Sigmoid colon (tissue), 6 donors: ENCODE measurements at regions not wholly inside any gene's neighbourhood (a gene's known extent, or its start where the extent isn't known, plus 50 kb on each side); places are given as distances from the start of the nearest gene placed in this dataset.

Experiments used
- DNase-seq: peaks from one replicate; pipeline ENCODE4 v3.0.0-alpha.2; 2019
- H3K27ac ChIP-seq, 4 donors: fragments of 200-600 bp; sonication (generic); one replicate each; pipeline ENCODE4 v1.5.1; 2016 to 2019; ENCODE audit warnings: mild to moderate bottlenecking in 1 of 4
- H3K27me3 ChIP-seq, 3 donors: fragments of 200-600 bp; sonication (generic); one replicate each; pipeline ENCODE4 v1.5.1; 2019; ENCODE audit warnings: mild to moderate bottlenecking in 1 of 3
- H3K36me3 ChIP-seq, 4 donors: fragments of 200-600 bp; sonication (generic); one replicate each; pipeline ENCODE4 v1.5.1; 2016 to 2019
- H3K4me1 ChIP-seq, 4 donors: fragments of 200-600 bp; sonication (generic); one replicate each; pipeline ENCODE4 v1.5.1; 2017 to 2019
- H3K4me3 ChIP-seq, 4 donors: fragments of 200-600 bp; sonication (generic); one replicate each; pipeline ENCODE4 v1.5.1; 2017 to 2019; ENCODE audit warnings: mild to moderate bottlenecking in 2 of 4, moderate library complexity in 1 of 4
- H3K9me3 ChIP-seq, 4 donors: fragments of 200-600 bp in 3 of 4; sonication (generic) in 3 of 4; one replicate each; pipeline versions ENCODE4 v1.5.1 to v1.6.1; 2013 to 2019
- CTCF ChIP-seq, 4 experiments: fragments of 450-650 bp in 3 of 4; fragments of 200-600 bp in 1 of 4; IDR thresholded peaks; one replicate each; pipeline ENCODE4 v1.5.1; 2016 to 2019; ENCODE audit warnings: antibody characterized with exemption in 4 of 4, mild to moderate bottlenecking in 3 of 4, moderate library complexity in 2 of 4
- EP300 ChIP-seq, 4 donors: sonication (generic); formaldehyde crosslinking; IDR thresholded peaks; one replicate each; pipeline ENCODE4 v1.6.1; 2017; ENCODE audit warnings: antibody characterized with exemption in 4 of 4
- POLR2A ChIP-seq, 2 donors: fragments of 450-650 bp; IDR thresholded peaks; one replicate each; pipeline ENCODE4 v1.6.1; 2016; ENCODE audit warnings: antibody characterized with exemption in 2 of 2, mild to moderate bottlenecking in 2 of 2, moderate library complexity in 2 of 2
- POLR2AphosphoS5 ChIP-seq, 4 donors: sonication (generic); formaldehyde crosslinking; IDR thresholded peaks; one replicate each; pipeline ENCODE4 v1.6.1; 2017; ENCODE audit warnings: antibody characterized with exemption in 4 of 4
- WGBS, 2 donors: extraction: QIAGEN DNeasy Blood & Tissue Kit; methylation state at CpG; one replicate each; pipeline ENCODE4 v1.1.7; 2013; 5-methylcytosine and 5-hydroxymethylcytosine counted together
- intact Hi-C: fragments of 100-400 bp; cut with DNase I; formaldehyde crosslinking; loops from one replicate; pipeline ENCODE4 v1.15.1; 2023
- donor health status: healthy with polysubstance abuse.
- donor health status: healthy.

- Histone ChIP-seq H3K9me3 (no peaks in the 10 kb centered on the region), H3K27ac (no peak overlapping the region), H3K4me3 (no peak overlapping the region), H3K4me1 (no peaks in the 10 kb centered on the region), H3K27me3 (no peaks in the 10 kb centered on the region), H3K36me3 (no peaks in the 10 kb centered on the region)
- TF ChIP-seq EP300 (IDR thresholded peaks at IDR 0.05) = no peak
- TF ChIP-seq CTCF (IDR thresholded peaks at IDR 0.05) = no peak
- no peak for TF ChIP-seq POLR2A (IDR thresholded peaks at IDR 0.05)
- TF ChIP-seq POLR2AphosphoS5 (IDR thresholded peaks at IDR 0.05) = no peak
- no peak for DNase-seq
- WGBS, 2 donors = 42 to 68% methylated on average over 1 of the region's 1 CpG
- intact Hi-C loops = no loop called here
These were observed 160.0 kb downstream of the SOD2 start for GRCh38 chr6:159533016-159533415.

GRCh38 chr6:159532155-159532554 is 160.9 kb downstream of the SOD2 start:
- Histone ChIP-seq H3K9me3 (no peaks in the 10 kb centered on the region), H3K4me1 (no peaks in the 10 kb centered on the region), H3K36me3 (no peaks in the 10 kb centered on the region), H3K4me3 (no peak overlapping the region), H3K27me3 (no peaks in the 10 kb centered on the region), H3K27ac (no peak overlapping the region)
- no peak for DNase-seq
- intact Hi-C loops = no loop called here
- TF ChIP-seq POLR2A (IDR thresholded peaks at IDR 0.05) (no peak), CTCF (IDR thresholded peaks at IDR 0.05) (no peak), EP300 (IDR thresholded peaks at IDR 0.05) (no peak), POLR2AphosphoS5 (IDR thresholded peaks at IDR 0.05) (no peak)
- 91 to 93% methylated on average over 6 of the region's 6 CpGs for WGBS, 2 donors

- Histone ChIP-seq H3K4me3 (no peak overlapping the region), H3K9me3 (no peaks in the 10 kb centered on the region), H3K4me1 (no peaks in the 10 kb centered on the region), H3K27me3 (no peaks in the 10 kb centered on the region), H3K27ac (no peak overlapping the region), H3K36me3 (no peaks in the 10 kb centered on the region)
- intact Hi-C loops = no loop called here
- whole genome bisulfite sequencing, 2 donors = 72 to 75% methylated on average over 7 of the region's 7 CpGs
- no peak for DNase-seq
- TF ChIP-seq CTCF (IDR thresholded peaks at IDR 0.05) = no peak
- TF ChIP-seq EP300 (IDR thresholded peaks at IDR 0.05) = no peak
- TF ChIP-seq POLR2A (IDR thresholded peaks at IDR 0.05) = no peak
- no peak for TF ChIP-seq POLR2AphosphoS5 (IDR thresholded peaks at IDR 0.05)
These were observed 163.1 kb downstream of the SOD2 start for GRCh38 chr6:159529934-159530333.

GRCh38 chr6:159527351-159527750 is 165.7 kb downstream of the SOD2 start:
- no peak for TF ChIP-seq POLR2AphosphoS5 (IDR thresholded peaks at IDR 0.05)
- TF ChIP-seq CTCF (IDR thresholded peaks at IDR 0.05) = no peak
- TF ChIP-seq EP300 (IDR thresholded peaks at IDR 0.05) = no peak
- no peak for TF ChIP-seq POLR2A (IDR thresholded peaks at IDR 0.05)
- Histone ChIP-seq H3K36me3 (no peaks in the 10 kb centered on the region), H3K4me1 (no peaks in the 10 kb centered on the region), H3K4me3 (no peak overlapping the region), H3K27ac (no peak overlapping the region), H3K27me3 (no peaks in the 10 kb centered on the region), H3K9me3 (no peaks in the 10 kb centered on the region)
- intact Hi-C loops = no loop called here
- WGBS, 2 donors = 93 to 98% methylated on average over 1 of the region's 1 CpG
- DNase-seq = no peak

- Histone ChIP-seq H3K27me3 (no peaks in the 10 kb centered on the region), H3K4me3 (no peak overlapping the region), H3K36me3 (no peaks in the 10 kb centered on the region), H3K27ac (no peak overlapping the region), H3K4me1 (no peaks in the 10 kb centered on the region), H3K9me3 (no peaks in the 10 kb centered on the region)
- no peak for DNase-seq
- WGBS, 2 donors = 63 to 69% methylated on average over 9 of the region's 9 CpGs
- TF ChIP-seq CTCF (IDR thresholded peaks at IDR 0.05) (no peak), POLR2A (IDR thresholded peaks at IDR 0.05) (no peak), POLR2AphosphoS5 (IDR thresholded peaks at IDR 0.05) (no peak), EP300 (IDR thresholded peaks at IDR 0.05) (no peak)
- intact Hi-C loops = no loop called here
These were observed 167.5 kb downstream of the SOD2 start for GRCh38 chr6:159525445-159526025.
